Trophoblast cell (in vitro differentiated cells and primary cell): ENCODE measurements at regions not wholly inside any gene's neighbourhood (a gene's known extent, or its start where the extent isn't known, plus 50 kb on each side); places are given as distances from the start of the nearest gene placed in this dataset.

Source experiments
- DNase-seq, 2 donors: peaks; one replicate each; pipeline ENCODE4 v3.0.0-alpha.2; 2016
- H2AFZ ChIP-seq: 2 replicates; pipeline ENCODE4 v1.6.1; 2013; ENCODE audit warnings: low read length, moderate library complexity, mild to moderate bottlenecking; ENCODE audit not compliant: insufficient read depth, poor library complexity
- H2AK5ac ChIP-seq: 2 replicates; pipeline ENCODE4 v1.6.1; 2013; ENCODE audit warnings: mild to moderate bottlenecking, low read length
- H2BK120ac ChIP-seq: 2 replicates; pipeline ENCODE4 v1.6.1; 2013; ENCODE audit warnings: low read length, mild to moderate bottlenecking, moderate library complexity; ENCODE audit not compliant: insufficient read depth, poor library complexity
- H2BK12ac ChIP-seq: 2 replicates; pipeline ENCODE4 v1.6.1; 2013; ENCODE audit warnings: mild to moderate bottlenecking, low read length, moderate library complexity
- H2BK5ac ChIP-seq: 2 replicates; pipeline ENCODE4 v1.6.1; 2013; ENCODE audit warnings: low read length, low read depth, moderate library complexity, mild to moderate bottlenecking; ENCODE audit not compliant: poor library complexity
- H3K14ac ChIP-seq: 2 replicates; pipeline ENCODE4 v1.6.1; 2013; ENCODE audit warnings: mild to moderate bottlenecking, low read length
- H3K18ac ChIP-seq: 2 replicates; pipeline ENCODE4 v1.6.1; 2013; ENCODE audit warnings: mild to moderate bottlenecking, low read length
- H3K23ac ChIP-seq: 2 replicates; pipeline ENCODE4 v1.6.1; 2013; ENCODE audit warnings: low read length
- H3K27ac ChIP-seq: 2 replicates; pipeline ENCODE4 v1.5.1; 2013; ENCODE audit warnings: low read depth, mild to moderate bottlenecking, inconsistent platforms, low read length, moderate library complexity
- H3K27me3 ChIP-seq: 2 replicates; pipeline ENCODE4 v1.6.1; 2013; ENCODE audit warnings: inconsistent platforms, mild to moderate bottlenecking, low read length, moderate library complexity; ENCODE audit not compliant: insufficient read depth
- H3K36me3 ChIP-seq, 2 experiments: 1 replicate in 1 of 2; 2 replicates in 1 of 2; pipeline ENCODE4 v1.6.1; 2013; ENCODE audit warnings: low read length in 2 of 2, mild to moderate bottlenecking in 2 of 2, moderate library complexity in 1 of 2; ENCODE audit not compliant: insufficient read depth in 2 of 2, control insufficient read depth in 1 of 2
- H3K4ac ChIP-seq: 2 replicates; pipeline ENCODE4 v1.6.1; 2013; ENCODE audit warnings: low read depth, mild to moderate bottlenecking, low read length, moderate library complexity
- H3K4me1 ChIP-seq, 2 experiments: 1 replicate in 1 of 2; 2 replicates in 1 of 2; pipeline ENCODE4 v1.6.1; 2013; ENCODE audit warnings: low read length in 2 of 2, mild to moderate bottlenecking in 2 of 2, moderate library complexity in 1 of 2; ENCODE audit not compliant: insufficient read depth in 2 of 2, control insufficient read depth in 1 of 2
- H3K4me2 ChIP-seq: 2 replicates; pipeline ENCODE4 v1.6.1; 2013; ENCODE audit warnings: inconsistent platforms, mild to moderate bottlenecking, low read length, moderate library complexity
- H3K4me3 ChIP-seq: 2 replicates; pipeline ENCODE4 v1.5.1; 2013; ENCODE audit warnings: mild to moderate bottlenecking, low read depth, low read length, inconsistent platforms
- H3K79me1 ChIP-seq: one replicate; pipeline ENCODE4 v1.6.1; 2013; ENCODE audit warnings: low read length
- H3K79me2 ChIP-seq: 2 replicates; pipeline ENCODE4 v1.6.1; 2013; ENCODE audit warnings: low read length, mild to moderate bottlenecking; ENCODE audit not compliant: control insufficient read depth, insufficient read depth, poor library complexity
- H3K9ac ChIP-seq: 2 replicates; pipeline ENCODE4 v1.6.1; 2013; ENCODE audit warnings: mild to moderate bottlenecking, low read length
- H3K9me3 ChIP-seq: 2 replicates; pipeline ENCODE4 v1.6.1; 2013; ENCODE audit warnings: low read depth, mild to moderate bottlenecking, control low read depth, inconsistent platforms, low read length; ENCODE audit not compliant: insufficient read depth
- H4K12ac ChIP-seq: 2 replicates; pipeline ENCODE4 v1.6.1; 2013; ENCODE audit warnings: low read depth, mild to moderate bottlenecking, low read length, moderate library complexity
- H4K8ac ChIP-seq: 2 replicates; pipeline ENCODE4 v1.6.1; 2013; ENCODE audit warnings: low read depth, mild to moderate bottlenecking, low read length, moderate library complexity
- H4K91ac ChIP-seq: one replicate; pipeline ENCODE4 v1.6.1; 2013; ENCODE audit warnings: low read depth, mild to moderate bottlenecking, low read length, moderate library complexity
- WGBS: extraction: QIAGEN DNeasy Blood & Tissue Kit; methylation state at CpG from one replicate; pipeline ENCODE4 v1.1.7; 2013; ENCODE audit warnings: missing lambda C conversion rate; ENCODE audit not compliant: insufficient read length, insufficient coverage; ENCODE audit errors: extremely low coverage; 5-methylcytosine and 5-hydroxymethylcytosine counted together

DNA sequence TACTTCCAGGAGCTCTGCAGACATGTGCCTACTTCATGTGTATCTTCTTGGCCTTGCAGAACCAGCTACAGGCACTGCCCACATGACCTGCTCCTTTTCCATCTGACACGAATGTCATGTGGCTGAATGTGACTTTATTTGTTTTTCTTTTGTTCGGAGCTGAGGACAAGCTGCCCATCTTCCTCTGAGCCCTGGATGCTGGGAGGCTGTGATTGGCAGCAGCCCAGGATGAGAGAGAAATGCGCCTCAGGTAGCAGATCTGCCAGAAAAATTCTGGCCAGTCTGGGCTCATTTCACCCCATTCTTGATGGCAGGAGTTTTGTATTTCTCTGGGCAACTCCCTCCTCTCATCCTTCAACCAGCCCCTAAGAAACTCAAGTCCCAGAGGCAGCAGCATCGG lies 372.0 kb downstream of the RPS6KC1 start:
- no peak overlapping the region for H3K18ac ChIP-seq
- no peak overlapping the region for H2BK120ac ChIP-seq
- H2BK5ac ChIP-seq = no peak overlapping the region
- H3K4me1 ChIP-seq = no peaks in the 10 kb centered on the region
- H3K4ac ChIP-seq = no peak overlapping the region
- H3K79me2 ChIP-seq = no peaks in the 10 kb centered on the region
- H2AK5ac ChIP-seq = no peak overlapping the region
- no peak overlapping the region for H3K4me3 ChIP-seq
- no peak overlapping the region for H4K8ac ChIP-seq
- H3K23ac ChIP-seq = no peak overlapping the region
- no peaks in the 10 kb centered on the region for H3K36me3 ChIP-seq
- H3K9ac ChIP-seq = no peak overlapping the region
- H2BK12ac ChIP-seq = no peak overlapping the region
- no peaks in the 10 kb centered on the region for H3K79me1 ChIP-seq
- H2AFZ ChIP-seq = no peak overlapping the region
- no CpG with 5 or more reads among the region's 4 CpGs for WGBS
- peaks cover 1% of the 10 kb centered on the region for H3K9me3 ChIP-seq
- no peak overlapping the region for H4K91ac ChIP-seq
- no peaks in the 10 kb centered on the region for H3K27me3 ChIP-seq
- no peak overlapping the region for H3K14ac ChIP-seq
- H3K4me2 ChIP-seq = no peak overlapping the region
- DNase-seq = no peak
- no peak overlapping the region for H3K27ac ChIP-seq
- H4K12ac ChIP-seq = no peak overlapping the region

DNA sequence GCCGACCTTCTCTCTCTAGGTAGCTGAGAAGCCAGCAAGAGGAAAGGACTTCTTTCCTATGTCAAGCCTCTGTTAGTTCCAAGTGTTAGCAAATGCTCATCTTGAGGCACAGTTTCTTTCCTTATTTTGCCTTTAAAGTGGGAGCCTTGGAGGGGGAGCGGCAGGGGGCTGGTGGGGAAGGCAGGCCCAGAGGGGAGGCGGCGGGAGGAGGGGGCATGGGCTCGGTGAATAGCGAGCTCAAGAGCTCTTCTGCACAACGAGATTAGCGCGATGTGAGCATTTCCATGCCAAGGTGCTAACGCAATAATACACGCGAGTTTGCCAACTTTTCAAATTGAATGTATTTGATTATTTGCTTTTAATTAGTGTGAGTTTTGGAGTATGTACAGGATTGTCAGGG lies 372.6 kb downstream of the RPS6KC1 start:
- Histone ChIP-seq H2AK5ac (no peak overlapping the region), H3K36me3 (no peaks in the 10 kb centered on the region), H3K4me3 (no peak overlapping the region), H4K12ac (no peak overlapping the region), H3K14ac (no peak overlapping the region), H2BK120ac (no peak overlapping the region), H3K27ac (no peak overlapping the region), H3K23ac (no peak overlapping the region), H2BK5ac (no peak overlapping the region), H3K27me3 (no peaks in the 10 kb centered on the region), H4K91ac (no peak overlapping the region), H3K9me3 (peaks cover 1% of the 10 kb centered on the region), H3K79me1 (no peaks in the 10 kb centered on the region), H3K4me1 (no peaks in the 10 kb centered on the region), H3K9ac (no peak overlapping the region), H3K4ac (no peak overlapping the region), H3K18ac (no peak overlapping the region), H3K4me2 (no peak overlapping the region), H3K79me2 (no peaks in the 10 kb centered on the region), H2BK12ac (no peak overlapping the region), H4K8ac (no peak overlapping the region), H2AFZ (no peak overlapping the region)
- no peak for DNase-seq
- WGBS = no CpG with 5 or more reads among the region's 12 CpGs

DNA sequence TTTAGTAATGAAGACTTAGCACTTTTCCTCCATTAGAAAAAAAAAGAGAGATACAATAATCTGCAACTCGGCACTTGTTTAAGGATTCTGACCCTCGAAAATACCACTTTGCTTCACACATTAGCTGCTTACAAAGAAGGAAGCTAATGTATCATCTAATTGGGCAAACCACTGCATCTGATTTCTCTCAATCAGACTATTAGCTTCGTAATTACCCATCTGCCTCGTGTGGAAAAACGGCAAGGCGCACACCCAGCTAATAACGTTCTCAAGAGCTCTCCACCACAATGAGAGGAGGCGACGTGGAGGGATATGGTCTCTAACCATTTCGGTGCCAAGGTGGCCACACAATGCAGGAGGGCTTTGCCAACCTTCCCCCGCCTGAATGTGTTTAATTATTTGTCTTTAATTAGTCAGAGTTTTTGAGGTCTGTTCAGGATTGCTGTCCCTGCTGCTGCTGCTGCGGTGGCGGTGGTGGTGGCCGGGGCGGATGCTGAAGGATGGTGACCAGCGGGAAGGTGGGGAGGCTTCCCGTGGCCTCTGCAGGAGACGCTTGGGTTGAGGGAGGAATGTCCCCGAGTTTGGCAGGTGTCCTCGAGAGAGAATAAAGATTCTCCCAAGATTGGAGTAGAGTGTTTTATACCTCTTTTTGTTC lies 374.5 kb downstream of the RPS6KC1 start:
- no peak for DNase-seq
- H3K27ac ChIP-seq = no peak overlapping the region
- no peak overlapping the region for H3K9ac ChIP-seq
- H4K12ac ChIP-seq = no peak overlapping the region
- H2AFZ ChIP-seq = no peak overlapping the region
- H3K79me2 ChIP-seq = no peaks in the 10 kb centered on the region
- no peak overlapping the region for H3K4ac ChIP-seq
- H3K79me1 ChIP-seq = no peaks in the 10 kb centered on the region
- no CpG with 5 or more reads among the region's 20 CpGs for WGBS
- H3K14ac ChIP-seq = no peak overlapping the region
- peaks cover 1% of the 10 kb centered on the region for H3K9me3 ChIP-seq
- no peak overlapping the region for H2BK12ac ChIP-seq
- H3K18ac ChIP-seq = no peak overlapping the region
- H2AK5ac ChIP-seq = no peak overlapping the region
- no peak overlapping the region for H2BK120ac ChIP-seq
- no peak overlapping the region for H2BK5ac ChIP-seq
- no peak overlapping the region for H3K23ac ChIP-seq
- H4K91ac ChIP-seq = no peak overlapping the region
- no peak overlapping the region for H3K4me2 ChIP-seq
- no peaks in the 10 kb centered on the region for H3K27me3 ChIP-seq
- H3K4me3 ChIP-seq = no peak overlapping the region
- H4K8ac ChIP-seq = no peak overlapping the region
- H3K4me1 ChIP-seq = no peaks in the 10 kb centered on the region
- H3K36me3 ChIP-seq = no peaks in the 10 kb centered on the region

DNA sequence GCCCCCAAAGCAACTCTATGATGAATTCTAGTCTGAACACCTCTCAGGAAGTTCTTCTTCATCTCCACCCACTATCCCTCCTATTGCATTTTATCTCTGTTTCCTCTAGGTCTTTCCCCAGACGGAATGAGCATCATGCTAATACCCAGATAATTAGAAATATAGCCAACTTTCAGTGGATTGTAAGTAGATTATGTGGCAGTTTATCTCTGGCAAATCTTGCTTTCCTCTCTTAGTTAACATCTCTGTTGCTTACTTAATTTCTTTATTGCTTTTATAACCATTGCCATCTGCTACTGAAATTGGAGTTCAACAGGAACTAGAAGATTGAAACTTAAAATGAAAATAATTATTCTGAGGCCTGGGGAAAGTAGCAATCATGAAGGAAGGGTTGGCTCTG lies 378.6 kb downstream of the RPS6KC1 start:
- Histone ChIP-seq H3K9me3 (peaks cover 1% of the 10 kb centered on the region), H3K4me2 (no peak overlapping the region), H3K36me3 (no peaks in the 10 kb centered on the region), H2BK5ac (no peak overlapping the region), H2AK5ac (no peak overlapping the region), H3K79me1 (no peaks in the 10 kb centered on the region), H3K9ac (no peak overlapping the region), H3K4me3 (no peak overlapping the region), H3K4ac (no peak overlapping the region), H2AFZ (no peak overlapping the region), H3K27ac (no peak overlapping the region), H3K23ac (no peak overlapping the region), H3K79me2 (no peaks in the 10 kb centered on the region), H4K8ac (no peak overlapping the region), H3K18ac (no peak overlapping the region), H4K12ac (no peak overlapping the region), H3K27me3 (no peaks in the 10 kb centered on the region), H2BK12ac (no peak overlapping the region), H3K14ac (no peak overlapping the region), H3K4me1 (no peaks in the 10 kb centered on the region), H4K91ac (no peak overlapping the region), H2BK120ac (no peak overlapping the region)
- no peak for DNase-seq
- no CpG with 5 or more reads among the region's 1 CpG for WGBS
